H1 (cell line): ENCODE measurements at regions not wholly inside any gene's neighbourhood (a gene's known extent, or its start where the extent isn't known, plus 50 kb on each side); places are given as distances from the start of the nearest gene placed in this dataset.

Experiments
- RNF2 ChIP-seq: fragments of 200-900, 300-1000 bp; sonication (generic); IDR thresholded peaks from 2 replicates; pipeline ENCODE4 v1.7.1; 2016; ENCODE audit warnings: borderline replicate concordance, low read depth, mild to moderate bottlenecking, antibody characterized with exemption, low read length; ENCODE audit not compliant: poor library complexity, severe bottlenecking; ENCODE audit errors: missing control alignments

- TF ChIP-seq RNF2, result no peak
Measured at GRCh38 chr11:120017582-120018150, 120.2 kb downstream of the TRIM29 start (continued).
